ENCODE measurements at regions not wholly inside any gene's neighbourhood (a gene's known extent, or its start where the extent isn't known, plus 50 kb on each side); places are given as distances from the start of the nearest gene placed in this dataset.

GRCh38 chr9:90055226-90055625 lies 450.4 kb downstream of the GADD45G start (continued):
- TF ChIP-seq CHD7 (IDR thresholded peaks at IDR 0.05; ENCODE audit: insufficient replicate concordance, low read length) (no peak), SP4 (IDR thresholded peaks at IDR 0.05; ENCODE audit: low read length) (no peak), CHD1 (IDR thresholded peaks at IDR 0.05; ENCODE audit: low read depth, low read length) (no peak)

Measured in H1 (cell line).